NCI-H2227 (cell line): ENCODE measurements at regions not wholly inside any gene's neighbourhood (a gene's known extent, or its start where the extent isn't known, plus 50 kb on each side); places are given as distances from the start of the nearest gene placed in this dataset.
"Not testable (repeated sequence)": the region's sequence is repeated elsewhere in the genome, so short reads cannot be mapped to it uniquely, and the experiment has no call there.

Experiments
- DNase-seq: peaks from one replicate; lab custom pipeline; 2025; ENCODE audit not compliant: unreplicated experiment; lab: John Stamatoyannopoulos, UW

DNA sequence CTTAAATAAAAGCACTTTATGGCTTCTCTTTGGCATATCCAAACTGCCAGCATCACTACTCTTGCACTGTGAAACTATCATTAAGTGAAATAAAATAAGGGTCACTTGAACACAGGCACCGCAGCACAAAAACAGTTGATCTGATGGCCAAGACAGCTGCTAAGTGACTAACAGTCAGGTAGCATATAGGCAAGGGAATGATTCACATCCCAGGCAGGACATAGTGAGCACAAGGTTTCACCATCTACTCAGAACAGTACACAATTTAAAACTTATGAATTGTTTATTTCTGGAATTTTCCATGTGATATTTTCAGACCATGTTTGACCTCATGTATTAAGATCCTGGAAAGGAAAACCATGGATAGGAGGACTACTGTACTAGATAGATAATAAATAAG lies 214.2 kb downstream of the MREG start:
- DNase-seq, result no peak

GRCh38 chr2:215797676-215798075 lies 215.7 kb downstream of the MREG start:
- DNase-seq, result no peak

GRCh38 chr2:215796140-215796855 lies 217.1 kb downstream of the MREG start:
- DNase-seq, result no peak

- no peak for DNase-seq
Measured at GRCh38 chr2:215794829-215795546, 218.4 kb downstream of the MREG start.

DNA sequence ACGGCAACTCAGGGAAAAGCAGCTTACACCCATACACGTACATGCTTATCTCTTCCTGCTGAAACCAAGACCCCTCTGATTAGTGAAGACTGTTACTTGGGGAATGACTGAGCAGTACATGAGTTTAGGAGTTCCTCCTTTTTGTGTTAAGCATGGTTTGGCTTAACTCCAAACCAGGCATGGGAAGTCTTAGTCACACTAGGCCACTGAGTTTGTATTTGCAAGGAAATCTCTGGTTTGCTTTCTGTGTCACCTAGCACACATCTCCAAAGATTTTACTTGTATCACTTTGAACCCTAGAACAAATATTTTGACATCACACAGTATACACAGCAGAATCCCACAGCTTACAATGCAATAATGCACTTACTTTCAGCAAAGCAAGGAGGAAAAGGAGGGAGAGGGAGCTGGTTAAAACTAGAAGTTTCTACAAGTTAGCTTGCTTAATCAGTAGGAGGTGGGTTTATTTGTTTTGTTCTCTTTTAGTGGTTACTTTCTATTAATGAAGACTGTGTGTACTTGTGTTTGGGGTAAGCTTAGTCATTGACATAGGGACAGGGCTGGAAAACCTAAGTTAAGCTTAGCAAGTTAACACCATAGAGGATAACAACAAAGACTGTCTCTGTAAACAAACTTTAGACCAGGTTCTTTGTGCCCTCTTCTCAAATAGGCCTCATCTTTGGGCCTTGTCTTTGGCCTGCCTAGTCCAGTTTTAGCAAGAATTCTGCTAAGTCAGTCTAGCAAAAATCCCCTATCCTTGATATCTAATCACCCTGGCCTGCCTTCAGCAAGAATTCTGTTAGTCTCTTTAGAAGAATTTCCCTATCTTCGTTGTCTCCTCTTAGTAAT lies 219.4 kb downstream of the MREG start:
- DNase-seq, result no peak

GRCh38 chr2:215791481-215791937 lies 221.8 kb downstream of the MREG start:
- DNase-seq, result no peak

GRCh38 chr2:215790523-215791421 lies 222.6 kb downstream of the MREG start:
- DNase-seq, result no peak

DNA sequence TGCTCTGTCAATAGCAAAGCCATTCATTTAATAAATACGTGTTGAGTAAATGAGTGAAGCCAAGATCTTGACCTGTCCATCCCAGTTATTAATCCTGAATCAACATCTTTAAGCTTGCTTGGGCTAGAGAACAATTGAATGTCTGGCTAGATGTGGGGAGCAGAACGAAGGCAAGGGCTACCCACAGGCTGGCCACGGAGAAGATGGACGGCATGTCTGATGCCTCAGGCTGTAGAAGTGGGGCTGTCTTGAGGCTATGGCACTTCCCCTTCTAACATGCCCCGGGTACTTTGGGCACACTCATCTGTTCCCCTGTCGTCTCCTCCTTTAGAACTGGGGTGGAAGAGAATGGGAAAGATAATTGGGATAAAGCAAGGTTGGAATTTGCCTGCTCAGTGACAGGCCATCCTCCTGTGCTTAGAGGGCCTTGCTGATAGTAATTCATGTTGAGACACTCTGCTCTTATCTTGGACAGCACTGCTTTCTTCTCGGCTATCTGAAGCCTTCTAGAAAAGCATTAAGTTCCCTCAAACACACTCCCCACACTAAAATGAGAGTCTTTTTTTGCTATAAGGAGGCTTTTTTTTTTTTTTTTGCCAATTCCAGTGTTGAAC lies 225.7 kb downstream of the MREG start:
- no peak for DNase-seq

GRCh38 chr2:215787025-215787424 lies 226.3 kb downstream of the MREG start:
- DNase-seq, result no peak

DNA sequence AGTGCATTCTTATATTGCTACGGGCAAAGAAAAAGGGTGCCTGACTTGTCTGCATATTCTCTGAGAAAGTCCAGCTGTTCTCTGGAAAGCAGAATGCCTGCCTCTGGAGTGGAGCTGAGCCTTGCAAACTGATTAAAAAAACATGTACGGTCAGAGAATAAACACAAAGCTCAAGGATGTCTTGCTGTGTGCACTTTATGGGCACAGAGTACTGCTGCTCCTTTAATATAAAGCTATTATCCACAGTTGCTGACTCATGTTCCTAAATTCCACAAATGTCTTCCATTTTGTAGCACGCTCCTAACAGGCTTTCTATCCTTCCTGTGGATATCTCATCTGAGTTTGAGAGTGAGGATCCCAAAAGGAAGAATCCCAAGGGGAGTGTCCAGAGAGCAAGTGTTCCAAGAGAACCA lies 229.0 kb downstream of the MREG start:
- no peak for DNase-seq

- not testable (repeated sequence) for DNase-seq
Measured at GRCh38 chr2:215783640-215784039, 229.7 kb downstream of the MREG start.

DNA sequence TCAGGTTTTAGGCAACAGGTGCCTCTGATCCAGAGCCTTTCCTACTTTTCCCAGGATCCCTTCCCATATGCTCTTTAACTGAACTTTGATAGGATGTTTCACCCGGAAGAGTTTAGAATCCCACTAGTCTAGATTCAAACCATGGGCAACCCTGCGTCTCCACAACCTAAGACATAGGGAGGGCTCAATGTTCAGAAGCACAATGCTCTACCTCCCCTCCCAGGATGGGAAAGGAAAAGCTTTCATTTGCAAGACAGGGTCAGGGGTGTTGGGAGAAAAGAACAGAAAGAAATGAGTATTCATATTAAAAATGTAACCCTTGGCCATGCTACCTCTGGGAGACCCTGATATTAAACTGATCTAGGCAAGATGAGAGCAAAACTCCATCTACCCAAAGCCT lies 230.4 kb downstream of the MREG start:
- DNase-seq, result no peak

GRCh38 chr2:215782295-215782694 lies 231.1 kb downstream of the MREG start:
- DNase-seq, result no peak

GRCh38 chr2:215780907-215781685 lies 232.3 kb downstream of the MREG start:
- no peak for DNase-seq

- no peak for DNase-seq
Measured at GRCh38 chr2:215780313-215780712, 233.0 kb downstream of the MREG start.

DNA sequence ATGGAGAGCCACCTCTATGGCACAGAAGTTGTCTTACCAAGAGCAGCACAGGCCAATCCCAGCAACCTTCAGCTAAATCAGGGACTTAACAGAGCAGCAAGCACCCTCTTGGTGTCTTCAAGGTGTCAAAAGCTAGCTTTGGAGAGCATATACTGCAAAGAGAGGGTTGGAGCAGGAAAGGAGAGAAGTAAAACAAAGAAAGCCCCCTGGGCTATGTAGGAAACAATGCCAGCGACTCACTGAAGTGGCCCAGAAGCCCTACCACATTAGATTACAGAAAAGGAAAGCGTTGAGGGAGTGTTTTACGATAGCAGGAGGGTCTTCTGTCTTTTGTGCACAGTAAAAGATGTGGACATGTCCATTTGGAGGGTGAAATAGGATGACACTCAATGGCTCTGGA lies 233.4 kb downstream of the MREG start:
- DNase-seq, result no peak

- DNase-seq, result no peak
Measured at GRCh38 chr2:215777465-215778044, 235.8 kb downstream of the MREG start.

- no peak for DNase-seq
Measured at GRCh38 chr2:215775106-215775505, 238.2 kb downstream of the MREG start.

GRCh38 chr2:215773728-215774127 lies 239.6 kb downstream of the MREG start:
- no peak for DNase-seq
